Keratinocyte (primary cell): ENCODE measurements at regions not wholly inside any gene's neighbourhood (a gene's known extent, or its start where the extent isn't known, plus 50 kb on each side); places are given as distances from the start of the nearest gene placed in this dataset.

ENCODE experiments used
- DNase-seq: peaks from one replicate; pipeline ENCODE4 v3.0.0-alpha.2; 2011; ENCODE audit warnings: low read depth, missing footprints, low spot score
- FAIRE-seq: peaks from 2 replicates; lab custom pipeline; 2011; peaks lifted over from hg19 to GRCh38; lab: Jason Lieb, UNC
- H2AFZ ChIP-seq: 2 replicates; pipeline ENCODE4 v1.6.0; 2012; ENCODE audit warnings: low read length, control low read depth, inconsistent platforms; ENCODE audit not compliant: control insufficient read depth
- H3K27ac ChIP-seq: 2 replicates; pipeline ENCODE4 v1.5.1; 2011; ENCODE audit warnings: low read length; ENCODE audit not compliant: control insufficient read depth, insufficient read depth
- H3K27me3 ChIP-seq: 3 replicates; pipeline ENCODE4 v1.6.0; 2011; ENCODE audit warnings: low read length; ENCODE audit not compliant: control insufficient read depth, insufficient read depth; ENCODE audit errors: extremely low read depth
- H3K36me3 ChIP-seq, 2 experiments: 2 replicates in 1 of 2; 3 replicates in 1 of 2; pipeline ENCODE4 v1.5.1; 2011; ENCODE audit warnings: low read length in 2 of 2, mild to moderate bottlenecking in 1 of 2; ENCODE audit not compliant: control insufficient read depth in 2 of 2, insufficient read depth in 2 of 2; ENCODE audit errors: extremely low read depth in 1 of 2
- H3K4me1 ChIP-seq: 3 replicates; pipeline ENCODE4 v1.5.1; 2011; ENCODE audit warnings: low read length; ENCODE audit not compliant: control insufficient read depth, insufficient read depth; ENCODE audit errors: extremely low read depth
- H3K4me2 ChIP-seq: 3 replicates; pipeline ENCODE4 v1.6.0; 2011; ENCODE audit warnings: low read depth, low read length; ENCODE audit not compliant: control insufficient read depth, insufficient read depth; ENCODE audit errors: extremely low read depth
- H3K4me3 ChIP-seq, 3 experiments: fragments of 200-600 bp in 1 of 3; sonication (generic) in 1 of 3; 2 replicates in 2 of 3; 3 replicates in 1 of 3; pipeline ENCODE4 v1.5.1; 2011 to 2016; ENCODE audit warnings: low read length in 3 of 3, mild to moderate bottlenecking in 3 of 3, control low read depth in 2 of 3, inconsistent platforms in 1 of 3, low read depth in 1 of 3, mixed read lengths in 1 of 3, mixed run types in 1 of 3, moderate library complexity in 1 of 3; ENCODE audit not compliant: control insufficient read depth in 2 of 3, insufficient read depth in 2 of 3; ENCODE audit errors: extremely low read depth in 1 of 3
- H3K79me2 ChIP-seq: 2 replicates; pipeline ENCODE4 v1.6.0; 2012; ENCODE audit warnings: low read length; ENCODE audit not compliant: control insufficient read depth, insufficient read depth
- H3K9ac ChIP-seq: 3 replicates; pipeline ENCODE4 v1.6.0; 2011; ENCODE audit warnings: low read length; ENCODE audit not compliant: control insufficient read depth, insufficient read depth; ENCODE audit errors: extremely low read depth
- H3K9me1 ChIP-seq: 3 replicates; pipeline ENCODE4 v1.6.0; 2011; ENCODE audit warnings: low read length; ENCODE audit not compliant: control insufficient read depth, insufficient read depth; ENCODE audit errors: extremely low read depth
- H3K9me3 ChIP-seq: 2 replicates; pipeline ENCODE4 v1.5.1; 2012; ENCODE audit warnings: low read depth, low read length; ENCODE audit not compliant: control insufficient read depth
- H4K20me1 ChIP-seq: 3 replicates; pipeline ENCODE4 v1.6.0; 2011; ENCODE audit warnings: low read length; ENCODE audit not compliant: control insufficient read depth, insufficient read depth; ENCODE audit errors: extremely low read depth
- CTCF ChIP-seq, 3 experiments: IDR thresholded peaks in 1 of 3; conservative IDR thresholded peaks in 1 of 3; optimal IDR thresholded peaks in 1 of 3; 2 replicates in 2 of 3; 3 replicates in 1 of 3; pipeline versions ENCODE3 to v1.5.1; 2011; ENCODE audit warnings: low read length in 3 of 3, mild to moderate bottlenecking in 3 of 3, moderate library complexity in 2 of 3, control low read depth in 1 of 3, inconsistent platforms in 1 of 3; ENCODE audit not compliant: insufficient read depth in 2 of 3; ENCODE audit errors: extremely low read depth in 1 of 3
- EZH2 ChIP-seq: IDR thresholded peaks from one replicate; pipeline ENCODE4 v1.6.1; 2012; ENCODE audit warnings: inconsistent platforms, mild to moderate bottlenecking, low read length, moderate library complexity
- dilution Hi-C: fragments of 300-500 bp; cut with MboI; formaldehyde crosslinking; loops from one replicate; pipeline ENCODE4 v1.7.0; 2020; ENCODE audit warnings: low sequenced_read_pairs; ENCODE audit not compliant: extremely low pct_ligation_motif_present

DNA sequence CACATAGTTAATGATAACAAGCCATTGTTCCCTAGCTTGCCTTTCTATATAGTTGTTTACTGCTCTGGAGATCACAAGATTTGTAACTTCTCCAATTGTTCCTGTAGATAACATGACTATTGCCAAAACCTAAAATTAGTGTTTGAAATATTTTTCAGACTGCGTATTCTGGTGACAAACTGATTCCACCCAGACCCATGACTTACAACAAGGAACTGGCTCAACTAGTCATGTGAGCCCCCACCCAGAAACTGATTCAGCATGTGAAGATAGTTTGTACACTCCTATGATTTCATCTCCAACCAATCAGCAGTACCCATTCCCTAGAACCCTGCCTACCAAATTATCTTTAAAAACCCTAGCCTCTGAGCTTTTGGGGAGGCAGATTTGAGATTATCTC, 131.4 kb upstream of the BCL9 start:
- Histone ChIP-seq H3K4me1 (no peaks in the 10 kb centered on the region), H3K27ac (no peak overlapping the region), H3K4me2 (no peak overlapping the region), H3K9ac (no peak overlapping the region), H3K4me3 (no peak overlapping the region), H2AFZ (no peak overlapping the region), H3K9me1 (no peaks in the 10 kb centered on the region), H3K27me3 (no peaks in the 10 kb centered on the region), H3K9me3 (no peaks in the 10 kb centered on the region), H4K20me1 (no peaks in the 10 kb centered on the region), H3K36me3 (no peaks in the 10 kb centered on the region), H3K79me2 (no peaks in the 10 kb centered on the region)
- dilution Hi-C loops = no loop called here
- TF ChIP-seq EZH2 = no peak
- no peak for TF ChIP-seq CTCF (optimal IDR thresholded peaks at IDR 0.05 in 1 of 3, IDR thresholded peaks at IDR 0.05 in 1 of 3, conservative IDR thresholded peaks at IDR 0.05 in 1 of 3; ENCODE audit: extremely low read depth in 1 of 3, insufficient read depth in 2 of 3, low read length in 3 of 3)
- DNase-seq (no peak), FAIRE-seq (no peak)

GRCh38 chr1:147413110-147413605, 128.1 kb upstream of the BCL9 start:
- FAIRE-seq = no peak
- Histone ChIP-seq H3K9me1 (no peaks in the 10 kb centered on the region), H3K4me3 (no peak overlapping the region), H3K27me3 (no peaks in the 10 kb centered on the region), H3K9me3 (no peaks in the 10 kb centered on the region), H3K36me3 (no peaks in the 10 kb centered on the region), H3K4me2 (no peak overlapping the region), H3K27ac (no peak overlapping the region), H3K79me2 (no peaks in the 10 kb centered on the region), H3K9ac (no peak overlapping the region), H2AFZ (no peak overlapping the region), H4K20me1 (no peaks in the 10 kb centered on the region), H3K4me1 (no peaks in the 10 kb centered on the region)
- dilution Hi-C loops = no loop called here
- DNase-seq = no peak
- TF ChIP-seq EZH2 (no peak), CTCF (optimal IDR thresholded peaks at IDR 0.05 in 1 of 3, IDR thresholded peaks at IDR 0.05 in 1 of 3, conservative IDR thresholded peaks at IDR 0.05 in 1 of 3; ENCODE audit: extremely low read depth in 1 of 3, insufficient read depth in 2 of 3, low read length in 3 of 3) (no peak)
